CD8-positive, alpha-beta memory T cell (primary cell): ENCODE measurements at regions not wholly inside any gene's neighbourhood (a gene's known extent, or its start where the extent isn't known, plus 50 kb on each side); places are given as distances from the start of the nearest gene placed in this dataset.

ENCODE experiments used
- CTCF ChIA-PET: fragments of 350-600 bp; sonication (Branson Sonifier 250); formaldehyde crosslinking; loops from one replicate; lab custom pipeline; 2021; ENCODE audit warnings: antibody characterized with exemption; lab: Charles Lee
- POLR2A ChIA-PET: fragments of 350-600 bp; sonication (Branson Sonifier 250); formaldehyde crosslinking; loops from one replicate; lab custom pipeline; 2021; ENCODE audit warnings: antibody characterized with exemption; lab: Charles Lee
- DNase-seq, 5 donors: peaks; one replicate each; pipeline versions ENCODE4 v3.0.0 to v3.0.0-alpha.2; 2020 to 2022; ENCODE audit warnings: mixed read lengths in 1 of 5
- H3K27ac ChIP-seq: one replicate; pipeline ENCODE4 v1.7.0; 2013; ENCODE audit warnings: low read depth, mild to moderate bottlenecking, low read length, moderate library complexity
- H3K27me3 ChIP-seq: 2 replicates; pipeline ENCODE4 v1.7.0; 2013; ENCODE audit warnings: low read length, mild to moderate bottlenecking; ENCODE audit not compliant: insufficient read depth, poor library complexity, severe bottlenecking
- H3K36me3 ChIP-seq: 2 replicates; pipeline ENCODE4 v1.7.0; 2013; ENCODE audit warnings: mild to moderate bottlenecking, low read length, moderate library complexity; ENCODE audit not compliant: insufficient read depth
- H3K4me1 ChIP-seq: 2 replicates; pipeline ENCODE4 v1.7.0; 2013; ENCODE audit warnings: mild to moderate bottlenecking, low read length, moderate library complexity; ENCODE audit not compliant: insufficient read depth
- H3K4me3 ChIP-seq: 2 replicates; pipeline ENCODE4 v1.7.0; 2013; ENCODE audit warnings: mild to moderate bottlenecking, low read length
- H3K9me3 ChIP-seq: 2 replicates; pipeline ENCODE4 v1.7.0; 2013; ENCODE audit warnings: mild to moderate bottlenecking, low read length
- H3K27ac Mint-ChIP-seq, 8 donors: one replicate each; pipeline ENCODE4 v1.8.0; 2020 to 2021; ENCODE audit warnings: mixed read lengths in 8 of 8, mild to moderate bottlenecking in 6 of 8, inconsistent platforms in 3 of 8, moderate library complexity in 3 of 8
- H3K27me3 Mint-ChIP-seq, 2 donors: one replicate each; pipeline ENCODE4 v1.8.0; 2020 to 2021; ENCODE audit warnings: mixed read lengths in 2 of 2, mild to moderate bottlenecking in 1 of 2, moderate library complexity in 1 of 2
- H3K36me3 Mint-ChIP-seq, 3 donors: one replicate each; pipeline ENCODE4 v1.8.0; 2020 to 2021; ENCODE audit warnings: mixed read lengths in 3 of 3, inconsistent platforms in 1 of 3, mild to moderate bottlenecking in 1 of 3
- H3K4me1 Mint-ChIP-seq, 3 donors: one replicate each; pipeline ENCODE4 v1.8.0; 2020 to 2021; ENCODE audit warnings: mixed read lengths in 3 of 3, inconsistent platforms in 1 of 3, mild to moderate bottlenecking in 1 of 3
- H3K4me3 Mint-ChIP-seq, 7 donors: one replicate each; pipeline ENCODE4 v1.8.0; 2020 to 2021; ENCODE audit warnings: mixed read lengths in 7 of 7, mild to moderate bottlenecking in 6 of 7, moderate library complexity in 4 of 7, inconsistent platforms in 2 of 7
- H3K9me3 Mint-ChIP-seq, 5 donors: one replicate each; pipeline ENCODE4 v1.8.0; 2020 to 2022; ENCODE audit warnings: mixed read lengths in 5 of 5, mild to moderate bottlenecking in 3 of 5, moderate library complexity in 2 of 5, inconsistent platforms in 1 of 5

DNA sequence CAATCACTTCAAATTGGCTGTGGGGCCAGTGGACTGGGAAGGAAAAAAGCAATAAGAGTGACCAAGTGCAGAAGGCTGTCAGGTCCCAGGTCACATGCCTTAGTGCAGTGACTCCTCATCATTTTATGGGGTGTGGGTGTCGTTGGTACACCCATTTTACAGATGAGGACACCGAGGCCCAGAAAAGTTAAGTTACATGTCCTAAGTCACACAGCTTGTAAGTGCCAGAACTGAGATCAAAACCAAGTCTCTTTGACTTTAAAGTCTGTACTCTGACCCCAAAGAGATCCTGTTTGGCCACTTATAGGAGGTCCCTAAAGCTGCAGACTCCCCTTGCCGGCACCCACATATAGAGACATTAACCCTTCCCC, 63.0 kb upstream of the POLG start:
- H3K9me3 ChIP-seq = no peaks in the 10 kb centered on the region
- Mint-ChIP-seq H3K4me1 (peaks cover 4 to 16% (median 9%) of the 10 kb centered on the region in 3 donors), H3K4me3 (peak overlapping the region in 1 of 7 donors; percentile 4), H3K9me3 (no peaks in the 10 kb centered on the region), H3K27me3 (peaks cover 27 to 58% of the 10 kb centered on the region in 2 donors), H3K36me3 (peaks cover 0 to 9% (median 0%) of the 10 kb centered on the region in 3 donors), H3K27ac (no peak overlapping the region)
- H3K4me1 ChIP-seq = no peaks in the 10 kb centered on the region
- ChIA-PET CTCF (interaction anchor here (5.9 kb wide), 1 partner anchor 39 kb away, joined by 40 read pairs; no protein-coding TSS in a partner anchor), POLR2A (no interaction called here)
- H3K27ac ChIP-seq = no peak overlapping the region
- no peak overlapping the region for H3K4me3 ChIP-seq
- H3K27me3 ChIP-seq = peaks cover 29% of the 10 kb centered on the region
- DNase-seq = no peak
- no peaks in the 10 kb centered on the region for H3K36me3 ChIP-seq

DNA sequence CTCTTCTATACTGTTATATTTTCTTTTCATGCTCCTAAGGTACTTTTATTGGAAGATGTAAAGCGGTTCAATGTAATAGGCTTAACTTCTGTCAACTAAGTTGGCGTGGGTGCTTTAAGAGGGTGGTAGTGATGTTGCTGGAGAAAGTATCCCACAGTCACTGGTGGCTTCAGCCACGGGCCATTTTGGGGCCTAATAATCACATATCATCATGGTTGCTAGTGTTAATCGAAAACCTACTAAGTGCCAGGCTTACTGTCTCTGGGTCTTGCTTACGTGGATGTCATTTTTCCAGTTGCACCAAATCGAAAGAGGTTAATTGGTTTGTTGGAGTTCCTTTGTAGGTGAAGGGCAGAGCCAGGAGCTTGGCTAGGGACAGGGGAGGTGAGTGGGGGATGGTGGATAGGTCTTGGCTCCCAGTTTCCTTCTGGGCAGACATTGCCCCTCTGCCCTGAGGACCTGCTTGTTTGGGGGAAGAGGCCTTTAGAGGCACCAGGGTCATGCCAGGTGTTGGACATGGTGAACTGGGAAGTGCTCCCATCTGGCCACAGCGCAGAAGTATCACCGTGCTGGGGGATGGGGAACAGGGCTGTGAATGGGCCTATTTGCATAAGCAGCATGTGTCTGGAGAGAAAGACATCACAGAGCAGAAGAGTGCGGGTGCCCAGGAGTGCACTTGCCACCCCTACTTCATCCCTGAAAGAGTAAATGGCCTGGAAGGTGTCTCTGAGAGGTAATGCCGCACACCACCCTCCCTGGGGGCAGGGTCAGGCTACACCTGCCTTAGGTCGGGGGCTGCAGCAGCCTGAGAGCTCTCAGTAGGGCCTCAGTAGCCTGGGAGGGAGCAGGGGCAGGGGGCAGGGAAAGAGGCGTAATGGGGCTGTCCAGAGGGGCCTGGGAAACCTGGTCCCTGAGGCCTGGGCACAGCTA, 62.4 kb upstream of the POLG start:
- ChIA-PET CTCF (interaction anchor here (5.9 kb wide), 1 partner anchor 38 kb away, joined by 40 read pairs; no protein-coding TSS in a partner anchor), POLR2A (no interaction called here)
- Histone ChIP-seq H3K9me3 (no peaks in the 10 kb centered on the region), H3K4me3 (no peak overlapping the region), H3K27me3 (peaks cover 29% of the 10 kb centered on the region), H3K36me3 (no peaks in the 10 kb centered on the region), H3K4me1 (no peaks in the 10 kb centered on the region), H3K27ac (no peak overlapping the region)
- peaks cover 0 to 9% (median 0%) of the 10 kb centered on the region in 3 donors for H3K36me3 Mint-ChIP-seq
- peaks cover 29 to 55% of the 10 kb centered on the region in 2 donors for H3K27me3 Mint-ChIP-seq
- H3K27ac Mint-ChIP-seq = no peak overlapping the region
- no peaks in the 10 kb centered on the region for H3K9me3 Mint-ChIP-seq
- peak overlapping the region in 1 of 7 donors; percentile 4 for H3K4me3 Mint-ChIP-seq
- H3K4me1 Mint-ChIP-seq = peaks cover 4 to 16% (median 9%) of the 10 kb centered on the region in 3 donors
- DNase-seq = no peak

DNA sequence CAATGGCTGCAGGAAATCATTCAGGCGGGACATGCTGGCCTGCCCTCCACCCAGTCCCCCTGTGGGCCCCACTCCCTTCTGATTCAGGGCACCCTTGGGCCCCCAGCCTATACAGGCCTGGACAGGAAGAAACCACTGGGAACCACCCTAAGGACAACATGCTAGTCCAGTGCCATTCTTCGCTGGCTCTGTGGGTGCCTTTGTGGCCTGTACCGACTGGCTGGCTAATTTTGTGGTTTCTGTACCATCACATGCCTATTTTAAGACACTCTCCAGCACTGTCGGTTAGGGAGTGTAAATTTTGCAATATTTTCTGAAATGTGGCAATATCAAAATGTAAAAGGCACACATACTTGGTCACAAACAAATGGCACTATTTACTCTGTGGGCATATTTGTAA, 61.4 kb upstream of the POLG start:
- H3K27ac ChIP-seq = no peak overlapping the region
- H3K4me1 ChIP-seq = no peaks in the 10 kb centered on the region
- no peaks in the 10 kb centered on the region for H3K36me3 ChIP-seq
- H3K27me3 Mint-ChIP-seq = peaks cover 27 to 45% of the 10 kb centered on the region in 2 donors
- peak overlapping the region in 1 of 8 donors; percentile 85 for H3K27ac Mint-ChIP-seq
- H3K4me1 Mint-ChIP-seq = peaks cover 1 to 16% (median 5%) of the 10 kb centered on the region in 3 donors
- no peak overlapping the region for H3K4me3 Mint-ChIP-seq
- H3K27me3 ChIP-seq = peaks cover 20% of the 10 kb centered on the region
- peaks cover 0 to 9% (median 0%) of the 10 kb centered on the region in 3 donors for H3K36me3 Mint-ChIP-seq
- no peak for DNase-seq
- POLR2A ChIA-PET = no interaction called here
- no peaks in the 10 kb centered on the region for H3K9me3 Mint-ChIP-seq
- CTCF ChIA-PET = no interaction called here
- H3K9me3 ChIP-seq = no peaks in the 10 kb centered on the region
- no peak overlapping the region for H3K4me3 ChIP-seq

DNA sequence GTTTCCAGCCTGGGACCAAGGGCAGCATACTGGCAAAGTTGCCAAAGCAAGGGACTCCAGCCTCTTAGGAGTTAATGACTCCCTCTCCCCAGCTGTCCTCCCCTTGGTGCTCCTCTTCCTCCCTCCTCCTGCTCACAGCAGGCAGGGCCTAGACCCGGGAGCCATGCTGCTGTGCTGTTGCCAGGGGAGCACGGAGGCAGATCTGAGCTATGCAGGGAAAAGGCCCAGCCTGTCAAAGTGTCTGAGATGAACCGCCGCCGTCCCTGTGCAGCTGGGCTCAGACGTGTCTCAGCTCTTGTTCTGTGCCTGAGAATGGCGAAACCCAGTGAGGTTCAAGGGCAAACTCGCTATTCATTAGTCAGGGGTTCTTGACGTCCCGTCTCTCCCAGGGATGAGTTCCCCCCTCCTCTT, 60.8 kb upstream of the POLG start:
- H3K27me3 Mint-ChIP-seq = peaks cover 25 to 40% of the 10 kb centered on the region in 2 donors
- Histone ChIP-seq H3K9me3 (no peaks in the 10 kb centered on the region), H3K27ac (no peak overlapping the region), H3K4me3 (no peak overlapping the region), H3K36me3 (no peaks in the 10 kb centered on the region), H3K27me3 (peaks cover 14% of the 10 kb centered on the region), H3K4me1 (no peaks in the 10 kb centered on the region)
- ChIA-PET CTCF (interaction anchor here (4.2 kb wide), 1 partner anchor 37 kb away, joined by 20 read pairs; no protein-coding TSS in a partner anchor), POLR2A (no interaction called here)
- H3K36me3 Mint-ChIP-seq = peaks cover 0 to 9% (median 0%) of the 10 kb centered on the region in 3 donors
- no peaks in the 10 kb centered on the region for H3K9me3 Mint-ChIP-seq
- peaks cover under 1 to 13% (median under 1%) of the 10 kb centered on the region in 3 donors for H3K4me1 Mint-ChIP-seq
- H3K27ac Mint-ChIP-seq = peak overlapping the region in 1 of 8 donors; percentile 85
- DNase-seq = no peak
- no peak overlapping the region for H3K4me3 Mint-ChIP-seq

DNA sequence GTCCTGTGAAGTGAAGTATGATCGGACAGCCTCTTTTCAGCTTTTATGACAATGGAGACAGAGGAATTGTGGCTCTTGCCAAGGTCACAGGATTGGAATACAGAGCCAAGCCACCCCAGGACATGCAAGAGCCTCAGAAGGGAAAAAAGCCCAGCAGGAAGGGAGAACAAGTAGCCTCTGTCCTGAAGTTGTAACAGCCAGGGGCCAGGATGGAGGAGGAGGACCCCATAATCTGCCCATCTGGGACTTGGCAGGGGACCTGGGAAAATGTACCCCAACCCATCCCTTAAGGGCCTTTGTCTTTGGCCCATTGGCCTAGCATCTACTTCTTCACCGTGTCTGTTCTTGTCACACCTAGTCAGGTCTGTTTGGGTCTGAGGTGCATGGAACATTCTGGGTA, 60.4 kb upstream of the POLG start:
- ChIA-PET CTCF (interaction anchor here (4.2 kb wide), 1 partner anchor 37 kb away, joined by 20 read pairs; no protein-coding TSS in a partner anchor), POLR2A (no interaction called here)
- peaks cover 0 to 9% (median 0%) of the 10 kb centered on the region in 3 donors for H3K36me3 Mint-ChIP-seq
- H3K9me3 ChIP-seq = no peaks in the 10 kb centered on the region
- H3K36me3 ChIP-seq = no peaks in the 10 kb centered on the region
- H3K4me3 ChIP-seq = no peak overlapping the region
- no peaks in the 10 kb centered on the region for H3K9me3 Mint-ChIP-seq
- no peak for DNase-seq
- no peak overlapping the region for H3K27ac ChIP-seq
- H3K27ac Mint-ChIP-seq = no peak overlapping the region
- H3K4me3 Mint-ChIP-seq = no peak overlapping the region
- peaks cover 25 to 38% of the 10 kb centered on the region in 2 donors for H3K27me3 Mint-ChIP-seq
- peaks cover 0 to 12% (median 0%) of the 10 kb centered on the region in 3 donors for H3K4me1 Mint-ChIP-seq
- H3K27me3 ChIP-seq = peaks cover 11% of the 10 kb centered on the region
- H3K4me1 ChIP-seq = no peaks in the 10 kb centered on the region

DNA sequence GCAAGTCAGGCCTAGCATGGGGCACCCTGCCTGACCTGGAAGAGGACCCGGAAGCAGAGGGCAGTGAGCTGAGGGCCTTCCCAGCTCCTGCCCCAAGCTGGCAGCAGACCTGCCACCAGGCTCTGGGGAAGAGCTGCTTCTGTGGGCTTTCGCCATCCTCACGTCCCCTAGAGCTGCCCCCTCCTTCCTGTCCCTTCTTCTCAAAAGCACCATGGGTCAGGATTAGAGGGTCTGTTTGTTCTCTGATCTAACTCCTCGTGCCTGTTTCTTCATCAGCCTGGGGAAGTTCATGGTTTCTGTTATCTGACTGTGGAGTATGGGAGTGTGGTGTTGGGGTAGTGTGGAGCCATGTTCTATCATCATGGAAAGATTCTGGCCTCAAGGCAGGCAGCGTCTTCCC, 58.4 kb upstream of the POLG start:
- ChIA-PET CTCF (interaction anchor here (4.2 kb wide), 1 partner anchor 35 kb away, joined by 20 read pairs; no protein-coding TSS in a partner anchor), POLR2A (no interaction called here)
- Histone ChIP-seq H3K4me1 (no peaks in the 10 kb centered on the region), H3K27ac (no peak overlapping the region), H3K9me3 (no peaks in the 10 kb centered on the region), H3K27me3 (no peaks in the 10 kb centered on the region), H3K4me3 (no peak overlapping the region), H3K36me3 (no peaks in the 10 kb centered on the region)
- Mint-ChIP-seq H3K4me1 (no peaks in the 10 kb centered on the region), H3K27me3 (peaks cover 22 to 37% of the 10 kb centered on the region in 2 donors), H3K9me3 (no peaks in the 10 kb centered on the region), H3K36me3 (peaks cover 0 to 13% (median 2%) of the 10 kb centered on the region in 3 donors), H3K4me3 (no peak overlapping the region), H3K27ac (no peak overlapping the region)
- no peak for DNase-seq

DNA sequence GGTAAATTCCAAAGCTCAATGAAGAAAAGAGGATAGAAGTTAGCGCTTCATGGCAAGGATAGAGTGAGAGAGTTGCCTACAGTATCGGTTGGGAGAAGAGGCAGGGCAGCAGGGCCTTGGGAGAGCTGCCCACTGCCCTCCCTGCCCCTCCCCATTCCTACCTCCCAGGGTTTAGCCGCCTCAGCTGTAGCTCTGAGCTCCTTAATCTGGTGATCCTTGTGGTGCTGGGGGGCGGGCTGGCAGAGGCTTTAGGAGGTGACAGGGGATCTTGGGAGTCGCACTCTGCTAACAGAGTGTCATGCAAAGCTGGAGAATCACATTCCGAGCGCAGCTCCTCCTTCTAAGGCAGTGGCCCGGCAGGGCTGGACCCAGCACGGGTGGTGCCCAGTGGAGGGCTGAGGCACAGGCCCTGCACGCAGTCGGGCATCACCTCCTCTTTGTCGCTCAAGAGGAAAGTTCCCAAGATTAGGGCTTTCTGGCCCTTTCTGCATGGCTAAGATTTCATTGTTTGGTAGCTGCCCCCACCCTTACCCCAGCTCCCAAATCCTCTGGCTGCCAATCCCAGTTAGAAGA, 57.1 kb upstream of the POLG start:
- H3K27me3 Mint-ChIP-seq = peaks cover 20 to 33% of the 10 kb centered on the region in 2 donors
- POLR2A ChIA-PET = no interaction called here
- H3K36me3 ChIP-seq = no peaks in the 10 kb centered on the region
- H3K4me1 ChIP-seq = no peaks in the 10 kb centered on the region
- H3K27me3 ChIP-seq = no peaks in the 10 kb centered on the region
- no peak overlapping the region for H3K27ac ChIP-seq
- H3K27ac Mint-ChIP-seq = no peak overlapping the region
- H3K36me3 Mint-ChIP-seq = peaks cover 0 to 15% (median 2%) of the 10 kb centered on the region in 3 donors
- H3K9me3 ChIP-seq = no peaks in the 10 kb centered on the region
- no peaks in the 10 kb centered on the region for H3K9me3 Mint-ChIP-seq
- CTCF ChIA-PET = interaction anchor here (0.8 to 4.2 kb wide), 2 partner anchors 34 to 61 kb away, joined by 3 to 20 read pairs; no protein-coding TSS in a partner anchor
- no peak overlapping the region for H3K4me3 ChIP-seq
- H3K4me3 Mint-ChIP-seq = no peak overlapping the region
- H3K4me1 Mint-ChIP-seq = no peaks in the 10 kb centered on the region
- DNase-seq = no peak
